Hematopoietic multipotent progenitor cell treated with erythropoietin and hydrocortisone succinate and interleukin-3 and kit ligand, for 17 days (in vitro differentiated cells): ENCODE measurements at regions not wholly inside any gene's neighbourhood (a gene's known extent, or its start where the extent isn't known, plus 50 kb on each side); places are given as distances from the start of the nearest gene placed in this dataset.

Source experiments
- DNase-seq: peaks from one replicate; pipeline ENCODE4 v3.0.0-alpha.2; 2015; ENCODE audit warnings: low spot score

DNA sequence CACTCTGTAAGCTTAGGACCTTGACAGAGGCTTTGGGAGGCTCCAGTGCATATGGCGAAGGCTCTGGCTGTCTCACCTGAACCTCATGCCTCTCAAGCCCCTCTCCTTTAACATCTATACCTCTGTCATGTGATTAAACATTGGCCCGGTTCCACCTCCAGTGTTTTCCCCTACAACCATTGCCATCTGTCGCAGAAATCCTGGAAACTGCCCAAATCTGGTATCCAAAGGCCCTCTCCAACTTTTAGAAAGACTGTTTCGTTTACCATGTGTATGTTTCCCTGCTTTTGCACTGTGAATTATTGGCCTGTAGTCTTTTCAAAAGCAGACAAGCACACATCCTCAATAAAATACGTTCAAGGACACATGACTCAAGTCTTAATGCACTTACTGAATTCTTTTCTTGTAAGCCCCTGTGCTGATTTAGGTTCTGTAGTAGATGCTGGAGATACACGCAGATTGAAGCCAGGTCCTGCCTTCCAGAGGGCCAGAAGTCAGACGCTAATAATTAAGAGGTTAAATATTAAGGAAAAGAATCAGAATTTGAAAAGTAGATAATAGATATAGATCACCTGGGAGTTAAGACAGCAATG lies 386.4 kb upstream of the SLC14A2 start:
- no peak for DNase-seq

- no peak for DNase-seq
Observed at GRCh38 chr18:45231617-45232016, 383.7 kb upstream of the SLC14A2 start.

DNA sequence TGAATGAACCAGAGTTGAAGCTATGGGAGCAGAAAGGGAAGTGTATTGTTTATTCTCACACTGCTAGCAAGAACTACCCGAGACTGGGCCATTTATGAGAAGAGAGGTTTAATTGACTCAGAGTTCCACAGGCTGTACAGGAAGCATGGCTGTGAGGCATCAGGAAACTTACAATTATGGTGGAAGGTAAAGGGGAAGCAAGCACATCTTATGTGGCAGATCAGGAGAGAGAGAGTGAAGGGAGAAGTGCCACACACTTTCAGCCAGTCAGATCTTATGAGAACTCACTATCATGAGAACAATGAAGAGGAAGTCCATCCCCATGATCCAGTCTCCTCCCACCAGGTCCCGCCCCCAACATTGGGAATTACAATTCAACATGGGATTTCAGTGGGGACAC lies 383.2 kb upstream of the SLC14A2 start:
- no peak for DNase-seq

GRCh38 chr18:45236676-45237075 lies 378.6 kb upstream of the SLC14A2 start:
- no peak for DNase-seq

- DNase-seq, result no peak
Observed at GRCh38 chr18:45237343-45238098, 377.8 kb upstream of the SLC14A2 start.

DNA sequence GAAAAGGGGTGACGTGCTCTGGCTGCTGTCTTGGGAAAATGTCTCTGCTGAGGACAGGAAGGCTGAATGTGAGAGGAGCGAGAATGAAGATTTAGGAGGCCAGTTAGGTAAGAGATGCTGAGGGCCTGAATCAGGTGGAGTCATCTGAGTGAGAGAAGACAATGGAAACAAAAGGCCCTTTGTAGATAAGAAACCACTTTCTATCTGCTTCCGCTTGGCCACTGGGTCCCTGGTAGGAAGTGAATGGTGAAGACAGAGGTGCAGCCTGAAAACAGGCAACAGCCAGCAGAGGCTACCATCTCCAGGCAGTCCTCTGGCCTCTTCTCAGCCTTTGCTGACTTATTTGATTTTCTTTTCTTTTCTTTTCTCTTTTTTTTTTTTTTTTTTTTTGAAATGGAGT lies 374.0 kb upstream of the SLC14A2 start:
- no peak for DNase-seq

- DNase-seq, result no peak
Observed at GRCh38 chr18:45241982-45242565, 373.2 kb upstream of the SLC14A2 start.

DNA sequence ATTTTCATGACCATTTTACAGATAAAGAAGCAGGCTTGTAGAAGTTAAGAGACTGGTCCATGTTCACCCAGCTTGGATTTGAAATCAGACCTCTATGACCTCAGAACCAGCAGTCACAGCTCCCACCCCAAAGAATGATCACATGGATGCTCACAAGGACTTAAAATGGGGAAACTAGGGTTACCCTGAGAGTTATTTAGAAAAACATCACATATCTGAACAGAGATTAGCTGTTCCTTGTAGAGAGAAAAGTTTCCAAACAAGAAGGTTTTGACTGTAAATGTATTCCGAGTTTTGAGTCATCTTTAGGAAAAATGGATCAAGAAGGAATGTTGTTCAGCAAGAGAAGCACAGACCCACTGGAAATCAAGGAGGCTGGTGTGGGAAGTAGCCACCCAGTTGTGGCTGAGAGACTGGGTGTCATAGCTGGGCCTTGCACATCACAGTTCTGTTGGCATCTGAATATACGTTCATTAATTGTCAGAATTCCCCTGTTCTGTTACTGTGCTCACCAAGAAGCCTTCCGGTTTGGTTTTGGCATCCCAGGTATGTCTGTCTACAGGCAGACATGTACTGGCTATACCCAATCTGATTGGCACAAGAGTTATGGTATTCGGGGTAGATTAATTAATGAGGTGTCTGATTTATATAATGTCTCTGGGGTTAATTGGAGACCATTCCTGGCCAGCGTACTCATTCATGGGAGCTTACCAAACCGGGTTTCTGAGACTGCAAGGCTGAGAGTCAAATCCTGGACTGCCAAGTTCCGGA lies 371.8 kb upstream of the SLC14A2 start:
- DNase-seq, result no peak

DNA sequence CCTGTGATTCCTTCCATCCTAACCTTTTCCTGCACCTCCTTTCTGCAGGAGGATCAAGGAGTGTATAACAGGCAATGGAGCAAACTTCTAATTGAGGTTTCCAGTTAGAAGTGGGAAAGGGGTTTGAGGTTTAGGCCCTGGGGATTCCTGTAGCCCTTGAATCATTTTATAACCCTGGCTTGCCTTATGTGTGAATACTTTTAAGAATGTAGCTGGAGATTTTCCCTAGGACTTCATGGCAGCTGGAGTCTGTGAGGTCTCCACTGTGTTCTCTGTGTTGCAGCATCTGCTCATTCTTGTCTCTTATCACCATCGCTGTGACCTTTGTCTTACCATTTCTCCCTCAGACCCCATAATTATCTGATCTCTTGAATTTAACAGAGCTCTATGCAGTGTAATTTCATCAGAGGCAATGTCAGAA lies 370.2 kb upstream of the SLC14A2 start:
- DNase-seq, result no peak

GRCh38 chr18:45248240-45248903 lies 366.9 kb upstream of the SLC14A2 start:
- no peak for DNase-seq

GRCh38 chr18:45249246-45249661 lies 366.0 kb upstream of the SLC14A2 start:
- DNase-seq, result no peak

DNA sequence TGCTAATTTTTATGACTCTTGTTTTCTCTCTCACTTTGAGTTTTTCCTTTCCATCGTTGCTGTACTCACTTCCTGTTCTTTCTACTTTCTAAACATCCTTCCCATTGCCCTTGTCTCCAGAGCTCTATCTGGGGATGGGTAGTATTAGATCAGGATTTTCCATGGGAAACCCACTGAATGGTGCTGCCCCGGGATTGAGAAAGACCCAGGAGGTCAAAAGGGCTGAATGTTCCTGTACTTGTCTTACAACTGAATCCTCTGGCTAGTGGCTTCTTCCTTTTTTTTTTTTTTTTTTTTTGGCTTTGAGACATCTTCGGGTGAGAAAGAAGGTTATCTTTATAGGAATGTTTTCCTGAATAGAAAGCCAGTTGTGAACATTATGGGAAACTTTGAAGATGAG lies 364.8 kb upstream of the SLC14A2 start:
- DNase-seq, result no peak

- DNase-seq, result no peak
Observed at GRCh38 chr18:45251236-45251635, 364.0 kb upstream of the SLC14A2 start.

DNA sequence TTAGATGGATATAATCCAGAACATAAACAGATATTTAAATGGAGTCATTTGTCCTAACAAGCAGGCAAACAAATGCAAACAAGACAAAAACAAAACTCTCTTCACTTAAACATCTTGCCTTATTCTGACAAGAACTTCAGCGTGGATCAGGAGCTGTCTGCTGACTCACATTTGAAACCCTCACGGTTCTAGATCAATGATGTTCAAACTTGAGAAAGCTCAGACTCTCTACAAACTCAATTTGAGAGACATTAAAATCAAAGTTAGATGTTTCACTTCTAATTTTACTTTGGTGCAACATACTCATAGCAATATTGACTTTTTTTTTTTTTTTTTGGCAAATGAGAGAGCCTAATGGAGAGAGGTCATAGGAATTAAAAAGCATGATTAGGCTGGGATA lies 362.8 kb upstream of the SLC14A2 start:
- DNase-seq, result no peak

GRCh38 chr18:45253056-45253565 lies 362.2 kb upstream of the SLC14A2 start:
- no peak for DNase-seq

GRCh38 chr18:45253973-45254708 lies 361.1 kb upstream of the SLC14A2 start:
- DNase-seq, result no peak

- DNase-seq, result no peak
Observed at GRCh38 chr18:45254709-45255082, 360.6 kb upstream of the SLC14A2 start.

- DNase-seq, result no peak
Observed at GRCh38 chr18:45255197-45255890, 359.9 kb upstream of the SLC14A2 start.

DNA sequence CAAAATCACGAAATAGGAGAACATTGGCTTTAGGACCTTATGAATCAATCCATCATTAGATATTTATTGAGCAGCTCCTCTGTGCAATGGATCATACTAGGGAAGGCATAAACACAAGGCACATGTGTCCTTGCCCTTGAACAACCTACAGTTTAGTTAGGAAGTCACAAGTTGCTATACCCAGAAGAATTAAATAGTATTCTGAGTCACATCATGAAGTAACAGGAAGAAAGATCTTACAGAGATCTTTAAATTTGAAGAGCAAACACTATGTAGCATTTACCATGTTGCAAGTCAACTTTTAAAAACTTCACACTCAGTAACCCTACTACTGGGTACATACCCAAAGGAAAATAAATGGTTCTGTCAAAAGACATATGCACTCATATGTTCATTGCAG lies 355.2 kb upstream of the SLC14A2 start:
- DNase-seq, result no peak

- no peak for DNase-seq
Observed at GRCh38 chr18:45266023-45266422, 349.3 kb upstream of the SLC14A2 start.

GRCh38 chr18:45267622-45268021 lies 347.7 kb upstream of the SLC14A2 start:
- no peak for DNase-seq
